ENCODE measurements at regions not wholly inside any gene's neighbourhood (a gene's known extent, or its start where the extent isn't known, plus 50 kb on each side); places are given as distances from the start of the nearest gene placed in this dataset.

- no peak for DNase-seq
These were observed 254.9 kb upstream of the EGLN3 start for GRCh38 chr14:34205799-34206198.

GRCh38 chr14:34204774-34205173, 253.9 kb upstream of the EGLN3 start:
- no peak for DNase-seq

- DNase-seq = no peak
These were observed 252.4 kb upstream of the EGLN3 start for GRCh38 chr14:34203251-34203722.

GRCh38 chr14:34201909-34202637, 251.2 kb upstream of the EGLN3 start:
- DNase-seq = no peak

- DNase-seq = no peak
These were observed 248.7 kb upstream of the EGLN3 start for GRCh38 chr14:34199585-34199984.

GRCh38 chr14:34198096-34198495, 247.2 kb upstream of the EGLN3 start:
- no peak for DNase-seq

- no peak for DNase-seq
These were observed 245.1 kb upstream of the EGLN3 start for GRCh38 chr14:34195964-34196363.

- no peak for DNase-seq
These were observed 239.8 kb upstream of the EGLN3 start for GRCh38 chr14:34190717-34191116.

GRCh38 chr14:34189866-34190265, 239.0 kb upstream of the EGLN3 start:
- no peak for DNase-seq

- DNase-seq = no peak
These were observed 236.7 kb upstream of the EGLN3 start for GRCh38 chr14:34187519-34188044.

GRCh38 chr14:34187061-34187460, 236.2 kb upstream of the EGLN3 start:
- DNase-seq = no peak

GRCh38 chr14:34184126-34184525, 233.3 kb upstream of the EGLN3 start:
- DNase-seq = no peak

- DNase-seq = no peak
These were observed 232.6 kb upstream of the EGLN3 start for GRCh38 chr14:34183478-34183877.

GRCh38 chr14:34181338-34181737, 230.5 kb upstream of the EGLN3 start:
- DNase-seq = no peak

GRCh38 chr14:34180869-34181268, 230.0 kb upstream of the EGLN3 start:
- no peak for DNase-seq

- DNase-seq = no peak
These were observed 229.6 kb upstream of the EGLN3 start for GRCh38 chr14:34180434-34180833.

GRCh38 chr14:34179727-34180126, 228.9 kb upstream of the EGLN3 start:
- DNase-seq = no peak

- no peak for DNase-seq
These were observed 226.6 kb upstream of the EGLN3 start for GRCh38 chr14:34177466-34177865.

- no peak for DNase-seq
These were observed 224.7 kb upstream of the EGLN3 start for GRCh38 chr14:34175574-34175973.

- DNase-seq = no peak
These were observed 224.1 kb upstream of the EGLN3 start for GRCh38 chr14:34174973-34175372.

GRCh38 chr14:34173916-34174315, 223.0 kb upstream of the EGLN3 start:
- DNase-seq = no peak

GRCh38 chr14:34172550-34173368, 221.9 kb upstream of the EGLN3 start:
- no peak for DNase-seq

GRCh38 chr14:34172173-34172451, 221.2 kb upstream of the EGLN3 start:
- no peak for DNase-seq

Data from CD4-positive, alpha-beta T cell treated with Interferon gamma for 1 hour (primary cell).